ENCODE measurements at regions not wholly inside any gene's neighbourhood (a gene's known extent, or its start where the extent isn't known, plus 50 kb on each side); places are given as distances from the start of the nearest gene placed in this dataset.
"Not testable (repeated sequence)": the region's sequence is repeated elsewhere in the genome, so short reads cannot be mapped to it uniquely, and the experiment has no call there.

DNA sequence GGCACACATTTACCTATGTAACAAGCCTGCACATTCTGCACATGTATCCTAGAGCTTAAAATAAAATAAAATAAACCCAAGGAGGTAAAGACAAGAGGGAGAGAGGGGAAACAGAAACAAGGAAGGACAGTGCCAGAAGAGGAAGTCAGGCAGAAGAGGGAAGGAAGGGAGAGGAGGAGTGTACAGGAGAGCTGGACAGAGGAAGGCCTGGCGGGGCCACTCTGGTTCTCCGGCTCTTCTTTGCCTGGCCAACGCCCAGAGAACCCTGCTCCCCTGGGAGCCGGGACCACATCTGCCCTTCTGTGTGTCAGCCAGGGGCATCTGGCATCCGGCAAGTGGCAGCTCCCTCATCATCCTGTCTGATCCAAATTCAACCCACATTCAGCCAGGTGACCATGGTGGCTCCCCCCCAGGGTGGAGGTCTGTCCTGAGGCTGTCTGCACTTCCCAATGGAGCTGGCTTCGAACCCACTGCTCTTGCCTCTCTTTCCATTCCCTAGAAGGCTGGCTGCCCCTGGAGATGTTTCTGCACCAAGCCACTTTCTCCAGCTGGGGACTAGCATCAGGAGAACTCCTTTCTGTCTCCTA is 55.5 kb upstream of the RABL2A start:
- peak in 1 of 2 donors; percentile 58 for DNase-seq
- H3K9me3 ChIP-seq (ENCODE audit: control insufficient read depth, low read length); H3K36me3 ChIP-seq (ENCODE audit: control insufficient read depth in 1 of 2, insufficient read depth in 2 of 2, low read length in 1 of 2); H3K4me1 ChIP-seq (ENCODE audit: control insufficient read depth in 1 of 2, insufficient read depth in 2 of 2, low read length in 2 of 2); intact Hi-C loops (cut with DNase I); H3K27ac ChIP-seq (ENCODE audit: low read depth in 1 of 2, low read length in 2 of 2); H3K27me3 ChIP-seq (ENCODE audit: control insufficient read depth in 1 of 2, insufficient read depth in 2 of 2, low read length in 1 of 2); H3K4me3 ChIP-seq (ENCODE audit: low read length in 2 of 2): not testable (repeated sequence)
- ATAC-seq (ENCODE audit: low FRiP score): peak; percentile 63
- 75 to 79% methylated on average over 2 to 6 of the region's 6 CpGs for WGBS, 2 donors

DNA sequence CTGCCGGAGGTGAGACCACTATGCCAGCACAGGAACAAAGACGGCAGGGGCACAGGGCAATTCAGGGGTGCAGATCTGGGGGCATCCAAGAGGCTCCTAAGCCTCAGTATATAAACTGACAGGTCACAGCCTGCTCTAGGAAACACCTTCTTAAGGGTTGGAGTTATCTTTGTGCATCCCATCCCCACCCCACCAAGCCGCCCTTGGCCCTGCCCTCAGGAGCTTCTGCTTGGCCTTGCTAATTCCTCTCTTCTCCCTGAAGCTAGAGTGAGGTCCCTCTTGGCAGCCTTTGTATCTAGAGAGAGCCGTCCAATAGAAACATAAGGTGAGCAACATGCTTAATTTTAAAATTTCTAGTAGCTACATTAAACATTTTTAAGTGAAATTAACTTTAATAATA is 51.3 kb upstream of the RABL2A start:
- H3K27me3 ChIP-seq (ENCODE audit: control insufficient read depth in 1 of 2, insufficient read depth in 2 of 2, low read length in 1 of 2); H3K9me3 ChIP-seq (ENCODE audit: control insufficient read depth, low read length); H3K4me3 ChIP-seq (ENCODE audit: low read length in 2 of 2); H3K4me1 ChIP-seq (ENCODE audit: control insufficient read depth in 1 of 2, insufficient read depth in 2 of 2, low read length in 2 of 2); H3K36me3 ChIP-seq (ENCODE audit: control insufficient read depth in 1 of 2, insufficient read depth in 2 of 2, low read length in 1 of 2); intact Hi-C loops (cut with DNase I); ATAC-seq (ENCODE audit: low FRiP score); H3K27ac ChIP-seq (ENCODE audit: low read depth in 1 of 2, low read length in 2 of 2): not testable (repeated sequence)
- 53 to 72% methylated on average over 2 of the region's 4 CpGs for WGBS, 2 donors
- peak in 1 of 2 donors; percentile 78 for DNase-seq

DNA sequence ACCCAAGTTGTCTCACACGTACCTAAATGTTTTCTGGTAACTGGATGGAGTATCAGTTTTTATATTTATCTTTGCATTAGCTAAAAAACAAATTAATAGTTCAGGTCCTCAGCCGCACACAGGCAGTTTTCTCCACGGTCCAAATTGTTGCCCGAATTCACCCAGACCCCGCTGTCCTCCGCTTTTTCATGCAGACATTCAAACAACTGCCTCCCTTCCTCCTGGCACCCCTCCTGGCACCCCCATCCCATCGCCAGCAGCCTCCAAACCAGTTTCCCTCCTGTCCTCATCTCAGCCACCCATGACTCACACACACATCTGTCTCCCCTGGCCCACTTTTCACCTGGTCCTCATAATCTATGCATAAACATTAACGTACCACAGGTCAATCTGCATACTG is 50.7 kb upstream of the RABL2A start:
- H3K36me3 ChIP-seq (ENCODE audit: control insufficient read depth in 1 of 2, insufficient read depth in 2 of 2, low read length in 1 of 2); H3K27ac ChIP-seq (ENCODE audit: low read depth in 1 of 2, low read length in 2 of 2); H3K4me3 ChIP-seq (ENCODE audit: low read length in 2 of 2); ATAC-seq (ENCODE audit: low FRiP score); intact Hi-C loops (cut with DNase I); H3K4me1 ChIP-seq (ENCODE audit: control insufficient read depth in 1 of 2, insufficient read depth in 2 of 2, low read length in 2 of 2); H3K9me3 ChIP-seq (ENCODE audit: control insufficient read depth, low read length); H3K27me3 ChIP-seq (ENCODE audit: control insufficient read depth in 1 of 2, insufficient read depth in 2 of 2, low read length in 1 of 2): not testable (repeated sequence)
- WGBS, 2 donors: 86 to 87% methylated on average over 8 of the region's 8 CpGs
- DNase-seq: peak in 1 of 2 donors; percentile 59

Data from aorta (tissue), 5 donors.